GM18502 (cell line): ENCODE measurements at regions not wholly inside any gene's neighbourhood (a gene's known extent, or its start where the extent isn't known, plus 50 kb on each side); places are given as distances from the start of the nearest gene placed in this dataset.
"Not testable (repeated sequence)": the region's sequence is repeated elsewhere in the genome, so short reads cannot be mapped to it uniquely, and the experiment has no call there.

Experiments
- ATAC-seq: cut with Tn5 transposase; IDR thresholded peaks from one replicate; pipeline ENCODE4 v1.9.1; 2021; ENCODE audit warnings: mild to moderate bottlenecking; ENCODE audit not compliant: unreplicated experiment, poor library complexity

GRCh38 chr9:74041588-74041987 lies 455.5 kb upstream of the RORB start:
- ATAC-seq: no peak

DNA sequence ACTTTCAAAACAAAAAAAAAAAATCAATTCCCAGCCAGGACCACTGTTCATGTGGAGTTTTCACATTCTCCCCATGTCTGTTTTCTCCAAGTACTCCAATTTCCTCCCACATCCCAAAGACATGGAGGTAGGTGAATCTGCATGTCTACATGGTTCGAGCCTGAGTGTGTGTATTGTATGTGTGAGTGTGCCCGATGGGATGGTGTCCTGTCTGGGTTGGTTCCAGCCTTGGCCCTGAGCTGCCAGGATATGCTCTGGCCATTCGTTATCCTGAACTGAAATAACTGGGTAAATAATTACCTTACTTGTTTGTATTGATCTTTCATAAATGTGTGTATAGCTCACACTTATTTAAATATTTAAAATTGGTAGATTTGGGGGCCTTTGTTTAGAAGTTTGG lies 452.3 kb upstream of the RORB start:
- ATAC-seq: no peak

DNA sequence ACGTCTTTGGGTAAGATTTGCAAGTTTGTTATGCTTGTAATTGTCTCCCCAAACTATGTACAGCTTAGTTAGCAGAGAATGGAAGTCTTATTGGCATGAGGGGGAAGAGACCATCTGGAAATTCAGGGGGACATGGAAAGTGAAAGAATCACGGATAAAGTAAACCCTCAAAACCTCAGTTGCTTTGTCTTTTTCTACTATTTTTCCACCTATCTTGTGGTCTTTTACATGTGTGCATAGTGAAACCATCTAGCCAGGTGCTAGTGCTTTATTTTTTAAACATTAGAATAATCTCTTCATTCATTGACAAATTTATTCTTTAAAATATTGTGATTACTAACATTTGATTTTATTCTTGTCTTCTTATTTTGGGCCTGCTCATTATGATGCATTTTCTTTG lies 441.1 kb upstream of the RORB start:
- no peak for ATAC-seq

- ATAC-seq: not testable (repeated sequence)
Measured at GRCh38 chr9:74057051-74057450, 440.1 kb upstream of the RORB start.

- no peak for ATAC-seq
Measured at GRCh38 chr9:74064702-74065101, 432.4 kb upstream of the RORB start.

GRCh38 chr9:74066128-74066527 lies 431.0 kb upstream of the RORB start:
- ATAC-seq: no peak

DNA sequence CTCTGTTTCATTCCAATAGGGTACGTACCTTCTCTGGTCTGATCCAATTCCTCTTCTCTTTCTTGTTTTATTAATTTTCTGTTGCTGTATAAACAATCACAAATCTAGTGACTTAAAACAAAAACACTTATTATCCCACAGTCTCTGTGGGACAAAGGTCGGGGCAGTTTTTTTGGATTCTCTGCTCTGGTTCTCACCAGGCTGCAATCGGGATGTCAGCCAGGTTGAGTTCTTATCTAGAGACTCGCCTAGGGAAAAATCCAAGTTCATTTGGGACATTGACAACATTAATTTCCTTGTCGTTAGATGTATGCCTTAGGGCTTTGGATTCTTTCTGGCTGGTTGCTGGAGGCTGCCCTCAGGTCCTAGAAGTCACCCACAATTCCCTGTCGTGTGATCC lies 430.5 kb upstream of the RORB start:
- ATAC-seq: no peak

GRCh38 chr9:74071502-74071901 lies 425.6 kb upstream of the RORB start:
- no peak for ATAC-seq

- ATAC-seq: no peak
Measured at GRCh38 chr9:74073897-74074296, 423.2 kb upstream of the RORB start.

DNA sequence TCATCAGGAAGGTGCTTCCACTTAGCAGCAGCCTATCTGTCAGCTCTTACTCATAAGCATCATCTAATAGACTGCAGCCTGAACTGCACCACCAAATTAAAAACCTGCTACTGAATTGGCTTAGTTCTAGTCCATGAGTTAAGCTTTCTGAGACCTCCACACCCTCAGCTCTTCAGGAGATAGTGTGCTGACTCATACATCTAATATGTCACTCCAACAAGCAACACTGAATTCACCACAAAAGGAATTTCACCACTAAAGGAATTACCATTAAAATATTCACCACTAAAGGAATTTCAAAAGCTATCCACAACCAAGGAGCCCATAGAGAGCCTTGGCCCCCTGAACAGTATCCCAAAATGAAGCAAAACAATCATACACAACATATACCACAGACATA lies 418.5 kb upstream of the RORB start:
- ATAC-seq: no peak

DNA sequence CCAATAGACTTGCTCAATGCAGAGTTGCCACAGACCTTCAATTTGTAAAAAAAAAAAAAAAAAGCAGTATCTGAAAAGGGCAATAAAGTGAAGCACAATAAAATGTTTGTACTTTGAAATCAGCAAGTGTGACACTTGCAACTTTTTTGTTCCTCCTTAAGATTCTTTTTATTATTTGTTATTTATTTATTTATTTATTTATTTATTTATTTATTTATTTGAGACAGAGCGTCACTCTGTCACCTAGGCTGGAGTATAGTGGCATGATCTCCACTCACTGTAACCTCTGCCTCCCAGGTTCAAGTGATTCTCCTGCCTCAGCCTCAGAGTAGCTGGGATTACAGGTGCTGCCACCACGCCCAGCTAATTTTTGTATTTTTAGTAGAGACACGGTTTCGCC lies 416.5 kb upstream of the RORB start:
- ATAC-seq: not testable (repeated sequence)

- ATAC-seq: no peak
Measured at GRCh38 chr9:74083681-74084433, 413.3 kb upstream of the RORB start.

- not testable (repeated sequence) for ATAC-seq
Measured at GRCh38 chr9:74085384-74086037, 411.6 kb upstream of the RORB start.

GRCh38 chr9:74090921-74091320 lies 406.2 kb upstream of the RORB start:
- not testable (repeated sequence) for ATAC-seq

- ATAC-seq: no peak
Measured at GRCh38 chr9:74092491-74092834, 404.7 kb upstream of the RORB start.

DNA sequence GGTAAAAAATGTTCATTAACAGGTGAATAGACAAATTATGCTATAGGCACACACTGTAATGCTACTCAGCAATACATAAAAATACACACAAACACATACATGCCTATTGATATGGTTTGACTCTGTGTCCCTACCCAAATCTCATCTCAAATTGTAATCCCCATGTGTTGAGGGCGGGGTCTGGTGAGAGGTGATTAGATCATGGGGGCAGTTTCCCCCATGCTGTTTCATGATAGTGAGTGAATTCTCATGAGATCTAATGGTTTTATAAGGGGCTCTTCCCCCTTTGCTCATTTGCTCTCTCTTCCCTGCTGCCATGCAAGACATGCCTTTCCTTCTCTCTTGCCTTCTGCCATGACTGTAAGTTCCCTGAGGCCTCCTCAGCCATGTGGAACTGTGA lies 403.1 kb upstream of the RORB start:
- ATAC-seq: not testable (repeated sequence)

- no peak for ATAC-seq
Measured at GRCh38 chr9:74094766-74095165, 402.4 kb upstream of the RORB start.

DNA sequence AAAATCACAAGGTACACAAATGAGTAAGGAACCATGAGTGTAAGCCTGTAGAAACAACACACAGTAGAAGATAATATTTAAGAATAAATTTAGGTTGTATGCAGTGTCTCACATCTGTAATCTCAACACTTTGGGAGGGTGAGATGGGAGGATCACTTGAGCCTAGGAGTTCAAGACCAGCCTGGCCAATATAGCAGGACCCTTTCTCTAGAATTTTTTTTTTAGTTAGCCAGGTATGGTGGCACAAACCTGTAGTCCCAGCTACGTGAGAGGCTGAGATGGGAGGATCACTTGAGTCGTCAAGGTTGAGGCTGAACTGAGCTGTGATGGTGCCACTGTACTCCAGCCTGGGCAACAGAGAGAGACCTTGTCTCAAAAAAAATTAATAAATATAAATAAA lies 401.2 kb upstream of the RORB start:
- ATAC-seq: no peak

- no peak for ATAC-seq
Measured at GRCh38 chr9:74096420-74096819, 400.7 kb upstream of the RORB start.

DNA sequence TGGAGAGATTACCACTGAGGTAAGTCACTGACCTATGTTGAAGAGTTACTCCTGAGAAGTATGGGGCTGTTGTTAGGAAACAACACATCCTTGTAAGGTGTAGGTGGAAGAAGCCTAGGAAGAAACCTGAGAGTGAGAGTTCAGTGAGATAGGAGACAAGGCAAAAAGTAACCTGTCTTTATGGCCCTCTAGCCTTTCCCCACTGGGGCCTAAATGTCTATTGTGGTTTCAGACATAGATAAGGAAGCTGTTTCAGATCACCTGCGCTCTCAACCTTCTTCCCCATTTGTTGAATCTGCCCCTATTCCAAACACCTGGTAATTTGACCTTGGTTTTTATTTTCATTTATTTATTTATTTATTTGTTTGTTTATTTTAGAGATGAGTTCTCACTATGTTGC lies 397.1 kb upstream of the RORB start:
- ATAC-seq: no peak

DNA sequence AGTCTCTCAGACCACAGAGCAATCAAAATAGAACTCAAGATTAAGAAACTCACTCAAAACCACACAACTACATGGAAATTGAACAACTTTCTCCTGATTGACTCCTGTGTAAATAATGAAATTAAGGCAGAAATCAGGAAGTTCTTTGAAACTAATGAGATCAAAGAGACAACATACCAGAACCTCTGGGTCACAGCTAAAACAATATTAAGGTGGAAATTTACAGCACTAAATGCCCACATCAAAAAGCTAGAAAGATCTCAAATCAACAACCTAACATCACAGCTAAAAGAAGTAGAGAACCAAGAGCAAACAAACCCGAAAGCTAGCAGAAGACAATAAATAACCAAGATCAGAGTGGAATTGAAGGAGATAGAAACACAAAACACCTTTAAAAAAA lies 395.0 kb upstream of the RORB start:
- ATAC-seq: not testable (repeated sequence)

DNA sequence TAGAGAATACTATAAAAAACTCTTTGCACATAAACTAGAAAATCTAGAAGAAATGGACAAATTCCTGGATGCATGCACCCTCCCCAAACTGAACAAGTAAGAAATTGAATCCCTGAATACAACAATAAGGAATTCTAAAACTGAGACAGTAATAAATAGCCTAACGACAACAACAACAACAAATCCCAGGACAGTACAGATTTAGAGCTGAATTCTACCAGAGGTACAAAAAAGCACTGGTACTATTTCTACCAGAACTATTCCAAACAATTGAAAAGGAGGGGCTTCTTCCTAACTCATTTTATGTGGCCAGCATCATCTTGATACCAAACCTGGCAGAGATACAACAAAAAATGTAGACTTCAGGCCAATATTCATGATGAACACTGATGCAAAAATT lies 394.4 kb upstream of the RORB start:
- no peak for ATAC-seq
